Stomach smooth muscle (tissue), 2 donors: ENCODE measurements at regions not wholly inside any gene's neighbourhood (a gene's known extent, or its start where the extent isn't known, plus 50 kb on each side); places are given as distances from the start of the nearest gene placed in this dataset.
"Not testable (repeated sequence)": the region's sequence is repeated elsewhere in the genome, so short reads cannot be mapped to it uniquely, and the experiment has no call there.

Experiments used
- H3K27ac ChIP-seq: one replicate; pipeline ENCODE4 v1.7.0; 2013; ENCODE audit warnings: mild to moderate bottlenecking, low read length, inconsistent platforms
- H3K27me3 ChIP-seq, 2 donors: one replicate each; pipeline ENCODE4 v1.7.0; 2013; ENCODE audit warnings: low read length in 2 of 2; ENCODE audit not compliant: insufficient read depth in 2 of 2, control insufficient read depth in 1 of 2
- H3K36me3 ChIP-seq, 2 donors: one replicate each; pipeline ENCODE4 v1.7.0; 2013; ENCODE audit warnings: low read length in 2 of 2; ENCODE audit not compliant: control insufficient read depth in 2 of 2, insufficient read depth in 2 of 2
- H3K4me1 ChIP-seq: one replicate; pipeline ENCODE4 v1.7.0; 2013; ENCODE audit warnings: low read length; ENCODE audit not compliant: control insufficient read depth, insufficient read depth
- H3K4me3 ChIP-seq, 2 donors: one replicate each; pipeline ENCODE4 v1.7.0; 2013; ENCODE audit warnings: low read length in 2 of 2
- H3K9ac ChIP-seq, 2 donors: one replicate each; pipeline ENCODE4 v1.7.0; 2013; ENCODE audit warnings: low read length in 2 of 2, mild to moderate bottlenecking in 1 of 2
- H3K9me3 ChIP-seq, 2 donors: one replicate each; pipeline ENCODE4 v1.7.0; 2013; ENCODE audit warnings: low read length in 2 of 2; ENCODE audit not compliant: control insufficient read depth in 2 of 2
- donor health status: healthy.
- donor health status: Pancreatic carcinoma.

DNA sequence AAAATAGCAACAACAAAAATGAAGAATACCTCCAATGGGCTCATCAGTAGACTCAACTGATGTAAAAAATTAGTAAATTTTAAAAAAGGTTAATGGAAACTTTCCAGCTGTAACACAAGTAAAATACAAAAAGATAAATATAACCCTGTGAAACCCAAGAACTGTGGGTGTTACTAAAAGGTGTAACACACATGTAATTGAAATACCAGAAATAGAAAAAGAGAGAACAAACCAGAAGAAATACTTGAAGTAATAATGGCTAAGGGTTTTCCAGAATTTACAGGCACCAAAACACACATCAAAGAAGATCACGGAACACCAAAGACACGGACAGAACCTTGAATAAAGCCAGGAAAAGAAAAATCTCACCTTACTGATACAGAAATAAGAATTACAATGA is 590.6 kb upstream of the RAB6C start:
- Histone ChIP-seq H3K27ac (no peak overlapping the region), H3K9ac (no peak overlapping the region), H3K4me1 (no peaks in the 10 kb centered on the region), H3K4me3 (no peak overlapping the region), H3K36me3 (no peaks in the 10 kb centered on the region), H3K27me3 (no peaks in the 10 kb centered on the region), H3K9me3 (no peaks in the 10 kb centered on the region)

GRCh38 chr2:129393816-129394215 is 585.6 kb upstream of the RAB6C start:
- no peak overlapping the region for H3K4me3 ChIP-seq
- no peaks in the 10 kb centered on the region for H3K27me3 ChIP-seq
- no peaks in the 10 kb centered on the region for H3K9me3 ChIP-seq
- H3K4me1 ChIP-seq, result no peaks in the 10 kb centered on the region
- no peak overlapping the region for H3K9ac ChIP-seq
- no peak overlapping the region for H3K27ac ChIP-seq
- H3K36me3 ChIP-seq, result no peaks in the 10 kb centered on the region

- no peaks in the 10 kb centered on the region for H3K27me3 ChIP-seq
- no peak overlapping the region for H3K9ac ChIP-seq
- H3K4me3 ChIP-seq, result no peak overlapping the region
- H3K27ac ChIP-seq, result no peak overlapping the region
- H3K36me3 ChIP-seq, result no peaks in the 10 kb centered on the region
- no peaks in the 10 kb centered on the region for H3K9me3 ChIP-seq
- H3K4me1 ChIP-seq, result no peaks in the 10 kb centered on the region
Measured at GRCh38 chr2:129396980-129397599, 582.4 kb upstream of the RAB6C start.

GRCh38 chr2:129400826-129401225 is 578.6 kb upstream of the RAB6C start:
- Histone ChIP-seq H3K4me3 (no peak overlapping the region), H3K36me3 (no peaks in the 10 kb centered on the region), H3K4me1 (no peaks in the 10 kb centered on the region), H3K9ac (no peak overlapping the region), H3K9me3 (no peaks in the 10 kb centered on the region), H3K27me3 (no peaks in the 10 kb centered on the region), H3K27ac (no peak overlapping the region)

GRCh38 chr2:129402076-129402475 is 577.4 kb upstream of the RAB6C start:
- Histone ChIP-seq H3K27ac (no peak overlapping the region), H3K9ac (no peak overlapping the region), H3K9me3 (no peaks in the 10 kb centered on the region), H3K4me3 (no peak overlapping the region), H3K27me3 (no peaks in the 10 kb centered on the region), H3K36me3 (no peaks in the 10 kb centered on the region), H3K4me1 (no peaks in the 10 kb centered on the region)

GRCh38 chr2:129404000-129404685 is 575.3 kb upstream of the RAB6C start:
- no peak overlapping the region for H3K27ac ChIP-seq
- H3K36me3 ChIP-seq, result no peaks in the 10 kb centered on the region
- no peaks in the 10 kb centered on the region for H3K9me3 ChIP-seq
- H3K9ac ChIP-seq, result no peak overlapping the region
- H3K4me1 ChIP-seq, result no peaks in the 10 kb centered on the region
- H3K27me3 ChIP-seq, result no peaks in the 10 kb centered on the region
- no peak overlapping the region for H3K4me3 ChIP-seq

- no peak overlapping the region for H3K27ac ChIP-seq
- H3K9ac ChIP-seq, result no peak overlapping the region
- H3K36me3 ChIP-seq, result no peaks in the 10 kb centered on the region
- no peaks in the 10 kb centered on the region for H3K4me1 ChIP-seq
- no peak overlapping the region for H3K4me3 ChIP-seq
- H3K27me3 ChIP-seq, result no peaks in the 10 kb centered on the region
- no peaks in the 10 kb centered on the region for H3K9me3 ChIP-seq
Measured at GRCh38 chr2:129408570-129408969, 570.9 kb upstream of the RAB6C start.

- not testable (repeated sequence) for H3K27ac ChIP-seq, H3K4me3 ChIP-seq, H3K9ac ChIP-seq, H3K9me3 ChIP-seq, H3K4me1 ChIP-seq, H3K36me3 ChIP-seq, H3K27me3 ChIP-seq
Measured at GRCh38 chr2:129417041-129417440, 562.4 kb upstream of the RAB6C start.

DNA sequence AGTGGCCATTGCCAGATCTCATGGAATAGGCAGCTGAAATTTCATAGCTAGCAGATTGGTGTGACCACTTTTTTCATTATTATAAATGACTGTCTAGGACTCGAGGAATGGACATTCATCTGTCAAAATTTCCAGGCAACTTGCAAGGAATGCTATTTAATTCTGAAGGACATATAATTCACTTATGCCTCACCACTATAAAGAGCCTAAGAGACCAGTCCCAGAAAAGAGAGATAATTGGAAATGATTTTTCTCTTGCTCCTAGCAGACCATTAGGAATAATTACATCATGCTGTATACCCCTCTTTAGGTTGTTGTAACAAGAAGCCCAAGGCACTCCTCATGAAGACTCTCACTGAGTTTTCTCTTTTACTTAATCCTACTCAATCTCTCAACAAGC is 557.4 kb upstream of the RAB6C start:
- Histone ChIP-seq H3K27ac (no peak overlapping the region), H3K4me3 (no peak overlapping the region), H3K36me3 (no peaks in the 10 kb centered on the region), H3K9me3 (no peaks in the 10 kb centered on the region), H3K4me1 (no peaks in the 10 kb centered on the region), H3K27me3 (no peaks in the 10 kb centered on the region), H3K9ac (no peak overlapping the region)

GRCh38 chr2:129428086-129428660 is 551.3 kb upstream of the RAB6C start:
- H3K36me3 ChIP-seq, result no peaks in the 10 kb centered on the region
- H3K27me3 ChIP-seq, result peaks cover 0 to 4% of the 10 kb centered on the region in 2 donors
- no peak overlapping the region for H3K27ac ChIP-seq
- H3K4me1 ChIP-seq, result no peaks in the 10 kb centered on the region
- no peaks in the 10 kb centered on the region for H3K9me3 ChIP-seq
- H3K9ac ChIP-seq, result no peak overlapping the region
- no peak overlapping the region for H3K4me3 ChIP-seq

DNA sequence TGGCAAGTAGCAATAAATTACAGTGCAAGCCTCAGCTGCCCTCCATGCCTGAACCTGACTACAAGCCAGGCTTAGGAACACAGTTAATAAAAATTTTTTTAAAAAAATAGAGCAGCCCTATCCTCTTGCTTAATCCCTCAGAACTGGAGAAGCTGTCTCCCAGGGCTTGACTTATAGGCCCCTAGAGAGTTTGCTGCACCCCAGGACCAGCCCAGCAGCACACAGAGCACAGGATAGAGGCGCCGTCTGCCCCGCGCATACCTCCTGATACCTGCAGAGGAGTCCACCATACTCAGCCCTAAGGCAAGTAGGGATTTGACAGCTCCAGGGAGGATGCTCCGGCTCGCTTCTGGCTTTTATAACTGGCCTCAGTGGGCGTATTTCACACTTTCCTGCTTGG is 548.6 kb upstream of the RAB6C start:
- Histone ChIP-seq H3K36me3 (no peaks in the 10 kb centered on the region), H3K9ac (no peak overlapping the region), H3K4me3 (no peak overlapping the region), H3K4me1 (no peaks in the 10 kb centered on the region), H3K9me3 (no peaks in the 10 kb centered on the region), H3K27ac (no peak overlapping the region), H3K27me3 (peaks cover 0 to 4% of the 10 kb centered on the region in 2 donors)
